OCI-LY3 (cell line): ENCODE measurements at regions not wholly inside any gene's neighbourhood (a gene's known extent, or its start where the extent isn't known, plus 50 kb on each side); places are given as distances from the start of the nearest gene placed in this dataset.

Experiments
- CTCF ChIP-seq: fragments of 200-600, 300-600 bp; sonication (generic); IDR thresholded peaks from 2 replicates; pipeline ENCODE4 v1.5.1; 2014; ENCODE audit warnings: antibody characterized with exemption, low read length, low read depth
- EZH2phosphoT487 ChIP-seq: fragments of 200-600 bp; shearing (Covaris generic); IDR thresholded peaks from 2 replicates; pipeline ENCODE4 v1.6.1; 2018; ENCODE audit warnings: antibody characterized with exemption, mixed run types, low read depth

- TF ChIP-seq CTCF (no peak), EZH2phosphoT487 (no peak)
Measured at GRCh38 chr3:14281053-14281452, 102.4 kb downstream of the LSM3 start.
